Sigmoid colon (tissue), 4 donors: ENCODE measurements at regions not wholly inside any gene's neighbourhood (a gene's known extent, or its start where the extent isn't known, plus 50 kb on each side); places are given as distances from the start of the nearest gene placed in this dataset.

Experiments used
- CTCF ChIP-seq, 4 experiments: fragments of 450-650 bp in 3 of 4; fragments of 200-600 bp in 1 of 4; IDR thresholded peaks; one replicate each; pipeline ENCODE4 v1.5.1; 2016 to 2019; ENCODE audit warnings: antibody characterized with exemption in 4 of 4, mild to moderate bottlenecking in 3 of 4, moderate library complexity in 2 of 4
- EP300 ChIP-seq, 4 donors: sonication (generic); formaldehyde crosslinking; IDR thresholded peaks; one replicate each; pipeline ENCODE4 v1.6.1; 2017; ENCODE audit warnings: antibody characterized with exemption in 4 of 4
- POLR2A ChIP-seq, 2 donors: fragments of 450-650 bp; IDR thresholded peaks; one replicate each; pipeline ENCODE4 v1.6.1; 2016; ENCODE audit warnings: antibody characterized with exemption in 2 of 2, mild to moderate bottlenecking in 2 of 2, moderate library complexity in 2 of 2
- POLR2AphosphoS5 ChIP-seq, 4 donors: sonication (generic); formaldehyde crosslinking; IDR thresholded peaks; one replicate each; pipeline ENCODE4 v1.6.1; 2017; ENCODE audit warnings: antibody characterized with exemption in 4 of 4

GRCh38 chr12:24527102-24527501 lies 421.8 kb downstream of the BCAT1 start:
- TF ChIP-seq POLR2A (IDR thresholded peaks at IDR 0.05) = no peak
- TF ChIP-seq CTCF (IDR thresholded peaks at IDR 0.05) = no peak
- no peak for TF ChIP-seq POLR2AphosphoS5 (IDR thresholded peaks at IDR 0.05)
- no peak for TF ChIP-seq EP300 (IDR thresholded peaks at IDR 0.05)
